B cell (primary cell): ENCODE measurements at regions not wholly inside any gene's neighbourhood (a gene's known extent, or its start where the extent isn't known, plus 50 kb on each side); places are given as distances from the start of the nearest gene placed in this dataset.

Source experiments
- CTCF ChIP-seq: fragments of 200-600 bp; IDR thresholded peaks from one replicate; pipeline ENCODE4 v1.8.0; 2022; ENCODE audit warnings: antibody characterized with exemption, mild to moderate bottlenecking
- EZH2 ChIP-seq: IDR thresholded peaks from 2 replicates; pipeline ENCODE4 v1.6.1; 2012; ENCODE audit warnings: borderline replicate concordance, low read depth, mild to moderate bottlenecking, moderate library complexity, low read length; ENCODE audit not compliant: insufficient read depth, poor library complexity, severe bottlenecking

GRCh38 chr13:106649495-106649894 lies 81.6 kb upstream of the ARGLU1 start:
- TF ChIP-seq CTCF (no peak), EZH2 (no peak)
